Brain pericyte (primary cell): ENCODE measurements at regions not wholly inside any gene's neighbourhood (a gene's known extent, or its start where the extent isn't known, plus 50 kb on each side); places are given as distances from the start of the nearest gene placed in this dataset.

Experiments used
- DNase-seq: peaks from one replicate; pipeline ENCODE4 v3.0.0-alpha.2; 2012; ENCODE audit warnings: low read depth, low spot score

GRCh38 chr17:68182940-68183551 is 64.8 kb upstream of the AMZ2 start:
- no peak for DNase-seq

- no peak for DNase-seq
Measured at GRCh38 chr17:68184141-68184571, 63.7 kb upstream of the AMZ2 start.

DNA sequence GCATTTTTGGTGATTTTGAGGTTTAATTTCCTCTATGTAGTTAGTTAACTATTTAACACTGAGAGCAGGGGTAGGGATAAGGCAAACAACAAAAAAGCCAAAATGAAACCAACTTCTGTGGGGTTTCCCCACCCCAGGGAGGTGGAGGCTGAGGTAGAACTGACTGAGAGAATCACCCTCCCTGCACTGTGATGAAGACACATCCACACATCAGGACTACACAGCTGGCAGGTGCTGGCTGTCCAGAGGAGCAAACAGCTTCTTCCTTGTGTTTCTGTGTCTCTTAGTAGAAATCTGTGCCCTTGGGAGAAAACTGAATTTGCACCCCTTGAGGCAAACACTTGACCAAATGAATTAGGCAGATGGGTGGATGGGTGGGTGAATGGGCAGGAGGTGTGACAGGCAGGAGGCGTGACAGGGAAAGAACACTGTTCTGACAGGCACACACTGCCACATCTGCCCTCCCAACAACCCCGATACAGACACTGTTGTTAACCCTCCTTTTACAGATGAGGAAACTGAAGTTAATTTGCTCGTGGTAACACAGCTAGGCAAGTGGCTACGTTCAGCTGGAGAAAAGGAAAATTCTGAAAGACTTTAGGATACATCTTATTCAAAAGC is 62.9 kb upstream of the AMZ2 start:
- no peak for DNase-seq

GRCh38 chr17:68185820-68186219 is 62.0 kb upstream of the AMZ2 start:
- no peak for DNase-seq

DNA sequence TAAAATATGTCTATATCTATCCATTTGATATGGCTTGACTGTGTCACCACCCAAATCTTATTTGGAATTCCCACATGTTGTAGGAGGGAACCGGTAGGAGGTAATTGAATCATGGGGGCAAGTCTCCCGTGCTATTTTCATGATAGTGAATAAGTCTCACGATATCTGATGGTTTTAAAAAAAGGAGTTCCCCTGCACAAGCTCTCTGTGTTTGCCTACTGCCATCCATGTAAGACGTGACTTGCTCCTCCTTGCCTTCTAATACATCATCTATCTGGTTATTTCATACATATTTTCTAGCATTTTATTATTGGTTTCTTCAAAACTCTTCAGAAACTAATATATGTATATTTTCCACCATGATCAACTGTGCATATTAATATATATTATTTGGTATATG is 57.3 kb upstream of the AMZ2 start:
- DNase-seq, result no peak

- DNase-seq, result no peak
Measured at GRCh38 chr17:68195667-68196393, 52.0 kb upstream of the AMZ2 start.

DNA sequence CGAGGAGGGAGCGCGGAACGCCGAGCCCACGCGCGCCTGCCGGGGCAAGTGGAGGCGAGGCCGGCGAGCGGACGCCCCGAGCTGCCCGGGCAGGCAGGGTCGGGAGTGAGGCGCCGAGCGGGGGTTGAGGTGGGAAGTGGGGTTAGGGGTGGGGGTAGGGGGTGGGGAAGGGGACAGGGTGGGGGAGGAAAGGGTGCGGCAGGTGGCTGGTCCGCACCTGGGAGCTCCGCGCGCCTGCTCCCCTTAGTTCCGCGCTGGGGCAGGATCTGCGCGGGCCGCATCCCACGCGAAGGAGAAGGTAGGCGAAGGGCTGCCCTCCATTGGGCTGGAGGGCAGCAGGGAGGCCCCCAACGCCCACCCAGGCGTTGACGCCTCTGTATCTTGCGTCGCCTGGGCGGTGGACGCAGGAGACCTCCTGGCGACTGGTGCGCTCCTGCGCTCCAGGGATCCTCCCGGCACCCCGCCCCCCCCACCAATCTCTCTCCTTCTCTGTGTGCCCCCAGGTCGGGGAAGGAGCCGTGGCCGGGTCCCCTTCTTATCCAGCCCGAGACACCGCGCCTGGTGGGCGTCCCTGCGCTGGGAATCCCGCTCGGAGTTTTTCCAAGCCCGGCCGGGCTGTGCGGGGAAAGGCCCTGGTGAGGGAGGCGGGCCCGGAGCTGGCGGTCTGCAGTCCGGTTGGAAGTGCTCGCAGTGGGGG is 51.3 kb upstream of the AMZ2 start:
- DNase-seq, result no peak

GRCh38 chr17:68197091-68197996 is 50.5 kb upstream of the AMZ2 start:
- no peak for DNase-seq

DNA sequence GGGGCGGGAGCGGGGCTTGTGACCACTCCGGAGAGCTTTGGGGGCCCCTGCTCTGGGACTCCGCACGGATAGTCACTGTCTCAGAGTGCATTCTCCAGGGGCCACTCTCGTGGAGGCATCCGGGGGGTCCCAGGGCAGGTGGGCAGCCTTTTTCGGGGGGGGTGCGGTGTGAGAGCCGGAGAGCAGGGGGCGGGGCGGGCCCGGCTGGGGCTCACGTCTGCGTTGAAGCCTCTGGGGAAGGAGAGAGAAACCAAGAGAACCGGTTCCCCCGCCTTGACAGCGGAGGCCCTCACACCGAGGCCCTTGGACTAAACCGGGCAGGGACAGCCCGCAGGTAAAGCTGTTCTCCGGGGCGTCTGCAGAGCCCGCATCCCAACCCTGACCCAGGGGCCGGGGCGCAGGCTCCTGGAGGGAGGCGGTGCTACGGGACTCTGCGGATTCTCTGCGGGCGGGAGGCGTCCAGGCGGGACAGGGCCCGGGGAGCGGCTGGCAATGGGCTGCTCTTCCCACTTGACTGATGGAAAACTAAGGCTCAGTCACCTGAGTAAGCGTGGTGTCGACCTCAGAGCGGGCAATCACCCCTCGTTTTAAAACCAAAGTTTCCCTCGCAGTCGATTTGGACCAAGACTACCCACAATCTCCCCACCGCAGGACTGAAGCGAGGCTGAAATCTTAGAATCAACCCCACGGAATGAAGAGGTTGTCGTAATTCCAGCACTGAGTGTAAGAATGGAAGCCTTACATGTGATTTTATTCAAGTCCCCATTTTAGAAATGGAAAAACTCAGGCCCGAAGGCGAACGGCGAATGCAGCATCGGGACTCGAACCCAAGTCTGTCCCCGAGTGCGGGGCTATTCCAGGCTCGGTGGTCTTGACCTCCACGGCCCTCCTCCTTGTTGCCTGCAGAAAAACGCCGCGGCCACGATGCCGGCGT is 49.6 kb upstream of the AMZ2 start:
- no peak for DNase-seq
